GM12873 (cell line): ENCODE measurements at regions not wholly inside any gene's neighbourhood (a gene's known extent, or its start where the extent isn't known, plus 50 kb on each side); places are given as distances from the start of the nearest gene placed in this dataset.

Source experiments
- TF ChIP-seq, protein P1 (sequence below): IDR thresholded peaks from 2 replicates; pipeline ENCODE4 v1.5.1; 2012; ENCODE audit warnings: low read depth, mild to moderate bottlenecking, moderate library complexity, low read length, control low read depth; ENCODE audit not compliant: insufficient read depth; ENCODE audit errors: missing control alignments

- TF ChIP-seq, protein P1, sequence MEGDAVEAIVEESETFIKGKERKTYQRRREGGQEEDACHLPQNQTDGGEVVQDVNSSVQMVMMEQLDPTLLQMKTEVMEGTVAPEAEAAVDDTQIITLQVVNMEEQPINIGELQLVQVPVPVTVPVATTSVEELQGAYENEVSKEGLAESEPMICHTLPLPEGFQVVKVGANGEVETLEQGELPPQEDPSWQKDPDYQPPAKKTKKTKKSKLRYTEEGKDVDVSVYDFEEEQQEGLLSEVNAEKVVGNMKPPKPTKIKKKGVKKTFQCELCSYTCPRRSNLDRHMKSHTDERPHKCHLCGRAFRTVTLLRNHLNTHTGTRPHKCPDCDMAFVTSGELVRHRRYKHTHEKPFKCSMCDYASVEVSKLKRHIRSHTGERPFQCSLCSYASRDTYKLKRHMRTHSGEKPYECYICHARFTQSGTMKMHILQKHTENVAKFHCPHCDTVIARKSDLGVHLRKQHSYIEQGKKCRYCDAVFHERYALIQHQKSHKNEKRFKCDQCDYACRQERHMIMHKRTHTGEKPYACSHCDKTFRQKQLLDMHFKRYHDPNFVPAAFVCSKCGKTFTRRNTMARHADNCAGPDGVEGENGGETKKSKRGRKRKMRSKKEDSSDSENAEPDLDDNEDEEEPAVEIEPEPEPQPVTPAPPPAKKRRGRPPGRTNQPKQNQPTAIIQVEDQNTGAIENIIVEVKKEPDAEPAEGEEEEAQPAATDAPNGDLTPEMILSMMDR = no peak
These were observed 110.5 kb upstream of the SLC24A5 start for GRCh38 chr15:48010316-48010715.

DNA sequence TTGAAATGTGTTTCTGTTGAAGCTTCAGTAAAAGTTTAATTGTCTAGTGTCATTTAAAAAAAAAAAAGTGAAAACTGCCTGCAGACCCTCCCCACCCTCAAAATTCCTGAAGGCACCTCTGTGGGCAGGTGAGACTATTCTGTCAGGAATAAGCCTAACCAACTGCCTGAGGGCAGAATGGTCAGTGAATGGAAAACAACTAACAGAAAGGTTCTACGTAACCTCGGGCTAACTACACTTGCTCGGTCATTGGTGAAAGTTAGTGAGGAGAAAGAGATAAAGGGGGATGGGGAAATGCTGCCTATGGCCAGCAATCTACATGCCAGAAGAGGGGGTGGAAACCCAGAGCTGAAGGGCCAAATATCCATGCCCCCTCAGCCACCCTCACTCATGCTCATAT is 108.6 kb upstream of the SLC24A5 start:
- TF ChIP-seq, protein P1 = no peak

DNA sequence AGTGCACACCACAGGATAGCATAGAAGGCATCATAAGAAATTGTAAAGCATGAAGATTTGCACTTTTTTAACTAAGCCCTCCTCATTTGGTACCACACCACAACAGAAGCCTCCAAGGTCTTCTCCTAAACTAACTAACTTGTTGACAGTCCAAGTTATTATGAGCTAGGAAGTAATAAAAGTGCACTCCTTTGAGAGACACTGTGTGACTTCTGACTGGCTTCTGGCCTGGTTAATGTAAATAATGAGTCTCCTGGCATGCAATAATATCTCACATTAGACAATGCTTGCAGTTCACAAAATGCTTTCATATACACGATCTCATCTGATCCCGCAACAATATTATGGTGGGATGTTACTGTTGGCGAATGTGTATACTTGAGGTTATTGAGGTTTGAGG is 103.9 kb upstream of the SLC24A5 start:
- TF ChIP-seq, protein P1 = no peak

DNA sequence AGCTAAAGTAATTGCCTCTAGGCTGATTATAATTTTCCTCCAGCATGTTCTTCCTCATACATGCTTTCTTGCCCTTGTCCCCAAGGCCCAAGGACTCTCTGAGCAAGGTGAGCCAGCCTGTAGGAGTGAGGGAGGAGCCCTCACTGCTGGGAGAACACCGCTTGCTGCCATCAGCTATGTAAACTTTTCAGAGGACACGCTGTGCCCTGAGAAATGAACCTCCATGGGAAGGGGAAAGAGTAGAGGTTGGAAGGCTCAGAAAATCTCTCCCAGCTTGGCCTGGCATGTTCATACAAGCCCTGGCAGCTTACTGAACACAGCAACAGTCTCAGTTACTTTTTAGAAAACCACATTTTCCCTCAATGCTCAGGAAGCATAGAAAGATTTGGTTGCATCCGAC is 103.0 kb upstream of the SLC24A5 start:
- TF ChIP-seq, protein P1 = no peak

GRCh38 chr15:48020166-48020565 is 100.6 kb upstream of the SLC24A5 start:
- TF ChIP-seq, protein P1 = no peak

GRCh38 chr15:48021336-48022086 is 99.3 kb upstream of the SLC24A5 start:
- TF ChIP-seq, protein P1 = no peak

DNA sequence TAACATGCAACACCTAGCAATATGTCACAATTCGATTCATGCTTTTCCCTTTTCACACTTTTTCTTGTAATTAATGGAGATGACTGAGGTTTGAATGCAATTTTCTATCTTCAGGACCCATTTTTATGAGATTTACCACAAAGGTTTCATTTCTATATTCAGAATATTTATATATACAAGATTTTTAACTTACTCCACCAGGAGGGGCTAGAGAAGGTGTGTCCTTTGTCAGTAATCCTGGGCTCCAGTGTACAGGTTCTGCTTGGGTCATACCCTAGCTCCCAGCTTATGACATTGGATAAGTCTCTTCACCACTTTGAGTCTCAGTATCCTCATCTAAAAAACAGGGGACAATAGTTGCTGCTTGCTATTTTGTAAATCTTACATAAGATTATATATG is 95.7 kb upstream of the SLC24A5 start:
- TF ChIP-seq, protein P1 = no peak
